PC-3 (cell line): ENCODE measurements at regions not wholly inside any gene's neighbourhood (a gene's known extent, or its start where the extent isn't known, plus 50 kb on each side); places are given as distances from the start of the nearest gene placed in this dataset.

Source experiments
- ATAC-seq: fragments of 200-7000 bp; cut with Tn5 transposase; 2 replicates; pipeline ENCODE4 v1.9.1; 2020; ENCODE audit warnings: mild to moderate bottlenecking, moderate library complexity
- BruUV-seq: library from RNA; stranded (reverse); fragments of 400-500 nt; replicated peaks from 2 replicates; lab custom pipeline; 2021; lab: Mats Ljungman, UMichigan
- CTCF ChIA-PET: fragments of 300-600 bp; sonication (Branson Sonifier 250); formaldehyde crosslinking; loops from one replicate; lab custom pipeline; 2022; ENCODE audit warnings: antibody characterized with exemption; lab: Charles Lee
- POLR2A ChIA-PET: fragments of 300-600 bp; sonication (Branson Sonifier 250); formaldehyde crosslinking; loops from one replicate; lab custom pipeline; 2022; ENCODE audit warnings: antibody characterized with exemption; ENCODE audit not compliant: unreplicated experiment; lab: Charles Lee
- DNase-seq: peaks from one replicate; pipeline ENCODE4 v3.0.0-alpha.2; 2015
- H2AFZ ChIP-seq: fragments of 300-600 bp; sonication (generic); 2 replicates; pipeline ENCODE4 v1.6.0; 2016; ENCODE audit warnings: antibody characterized with exemption, low read length
- H3F3A ChIP-seq: fragments of 300-600 bp; sonication (generic); one replicate; pipeline ENCODE4 v1.6.0; 2017; ENCODE audit warnings: antibody characterized with exemption, low read length, control low read depth, mild to moderate bottlenecking; ENCODE audit not compliant: unreplicated experiment
- H3K27ac ChIP-seq: fragments of 300-600 bp; sonication (generic); 2 replicates; pipeline ENCODE4 v1.5.1; 2016; ENCODE audit warnings: mild to moderate bottlenecking, low read length
- H3K27me3 ChIP-seq: fragments of 300-600 bp; sonication (generic); 2 replicates; pipeline ENCODE4 v1.6.1; 2016; ENCODE audit warnings: low read length, mixed read lengths
- H3K36me3 ChIP-seq: fragments of 300-600 bp; sonication (generic); 2 replicates; pipeline ENCODE4 v1.6.1; 2016; ENCODE audit warnings: low read depth, mixed run types, low read length, mixed read lengths
- H3K4me1 ChIP-seq: fragments of 300-600 bp; sonication (generic); 2 replicates; pipeline ENCODE4 v1.5.1; 2016; ENCODE audit warnings: low read length; ENCODE audit not compliant: insufficient read depth
- H3K4me2 ChIP-seq: fragments of 300-600 bp; sonication (generic); 2 replicates; pipeline ENCODE4 v1.6.0; 2016; ENCODE audit warnings: low read length
- H3K4me3 ChIP-seq: fragments of 300-600 bp; sonication (generic); 2 replicates; pipeline ENCODE4 v1.5.1; 2016; ENCODE audit warnings: mild to moderate bottlenecking, low read length, mixed read lengths
- H3K79me2 ChIP-seq: fragments of 300-600 bp; sonication (generic); 2 replicates; pipeline ENCODE4 v1.6.1; 2017; ENCODE audit warnings: low read length, mixed read lengths
- H3K9ac ChIP-seq: fragments of 300-600 bp; sonication (generic); 2 replicates; pipeline ENCODE4 v1.6.0; 2016; ENCODE audit warnings: mild to moderate bottlenecking, low read length
- H3K9me2 ChIP-seq: fragments of 300-600 bp; sonication (generic); replicated peaks from 2 replicates; pipeline ENCODE4 v1.6.1; 2016; ENCODE audit warnings: mixed run types, low read length, mixed read lengths
- H3K9me3 ChIP-seq: fragments of 300-600 bp; sonication (generic); 2 replicates; pipeline ENCODE4 v1.6.1; 2016; ENCODE audit warnings: low read length, mixed read lengths
- H4K20me1 ChIP-seq: fragments of 300-600 bp; sonication (generic); 2 replicates; pipeline ENCODE4 v1.6.1; 2016; ENCODE audit warnings: low read length, mixed read lengths
- EZH2 ChIP-seq: fragments of 300-600 bp; sonication (generic); IDR thresholded peaks from one replicate; pipeline ENCODE4 v1.6.1; 2017; ENCODE audit warnings: antibody characterized with exemption, mild to moderate bottlenecking, low read length; ENCODE audit not compliant: unreplicated experiment
- EZH2phosphoT487 ChIP-seq: fragments of 300-600 bp; sonication (generic); IDR thresholded peaks from 2 replicates; pipeline ENCODE4 v1.6.1; 2018; ENCODE audit warnings: mild to moderate bottlenecking, antibody characterized with exemption, low read length, borderline replicate concordance
- intact Hi-C: fragments of 100-400 bp; cut with micrococcal nuclease; formaldehyde crosslinking; loops from 2 replicates; pipeline ENCODE4 v1.9.0; 2023
- TF ChIP-seq, protein P1 (sequence below): fragments of 300-600 bp; sonication (generic); conservative IDR thresholded peaks from 2 replicates; pipeline ENCODE4 v1.5.1; 2017; ENCODE audit warnings: antibody characterized with exemption, low read depth, mild to moderate bottlenecking, low read length

DNA sequence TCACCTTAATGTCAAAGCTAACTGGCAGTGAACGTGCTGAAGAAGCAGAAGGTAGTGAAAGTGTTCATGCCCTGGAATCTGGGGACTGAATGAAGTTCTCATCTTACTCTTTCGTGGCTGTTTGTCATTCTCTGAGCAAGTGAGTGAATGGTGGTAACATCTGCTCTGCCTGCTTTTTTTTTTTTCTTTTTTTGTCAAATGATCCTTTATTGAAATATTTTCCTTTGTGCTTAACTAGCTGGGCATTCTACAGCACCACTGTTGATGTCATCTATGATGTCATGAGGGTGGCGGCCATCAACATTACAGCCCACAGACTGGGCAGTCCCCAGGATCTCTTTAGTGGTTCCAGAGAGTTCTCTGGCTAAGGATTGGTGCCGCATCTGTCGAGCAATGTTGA is 65.2 kb downstream of the RIN2 start:
- Histone ChIP-seq H3K79me2 (no peaks in the 10 kb centered on the region), H3K4me1 (peaks cover 34% of the 10 kb centered on the region), H2AFZ (no peak overlapping the region), H3K27ac (peak overlapping the region; percentile 18; the same call in 1 of the 2 replicates), H3K4me2 (no peak overlapping the region), H3K36me3 (no peaks in the 10 kb centered on the region), H3K9ac (no peak overlapping the region), H3K9me2 (no peaks in the 10 kb centered on the region), H3K27me3 (no peaks in the 10 kb centered on the region), H3K9me3 (no peaks in the 10 kb centered on the region), H3K4me3 (no peak overlapping the region), H4K20me1 (no peaks in the 10 kb centered on the region), H3F3A (peaks cover 8% of the 10 kb centered on the region)
- TF ChIP-seq EZH2 (no peak), EZH2phosphoT487 (no peak)
- TF ChIP-seq, protein P1, sequence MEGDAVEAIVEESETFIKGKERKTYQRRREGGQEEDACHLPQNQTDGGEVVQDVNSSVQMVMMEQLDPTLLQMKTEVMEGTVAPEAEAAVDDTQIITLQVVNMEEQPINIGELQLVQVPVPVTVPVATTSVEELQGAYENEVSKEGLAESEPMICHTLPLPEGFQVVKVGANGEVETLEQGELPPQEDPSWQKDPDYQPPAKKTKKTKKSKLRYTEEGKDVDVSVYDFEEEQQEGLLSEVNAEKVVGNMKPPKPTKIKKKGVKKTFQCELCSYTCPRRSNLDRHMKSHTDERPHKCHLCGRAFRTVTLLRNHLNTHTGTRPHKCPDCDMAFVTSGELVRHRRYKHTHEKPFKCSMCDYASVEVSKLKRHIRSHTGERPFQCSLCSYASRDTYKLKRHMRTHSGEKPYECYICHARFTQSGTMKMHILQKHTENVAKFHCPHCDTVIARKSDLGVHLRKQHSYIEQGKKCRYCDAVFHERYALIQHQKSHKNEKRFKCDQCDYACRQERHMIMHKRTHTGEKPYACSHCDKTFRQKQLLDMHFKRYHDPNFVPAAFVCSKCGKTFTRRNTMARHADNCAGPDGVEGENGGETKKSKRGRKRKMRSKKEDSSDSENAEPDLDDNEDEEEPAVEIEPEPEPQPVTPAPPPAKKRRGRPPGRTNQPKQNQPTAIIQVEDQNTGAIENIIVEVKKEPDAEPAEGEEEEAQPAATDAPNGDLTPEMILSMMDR: no peak
- ATAC-seq (no peak), DNase-seq (no peak)
- POLR2A ChIA-PET: no interaction called here
- intact Hi-C loops: no loop called here
- BruUV-seq: no TSS peak
- CTCF ChIA-PET: no interaction called here

DNA sequence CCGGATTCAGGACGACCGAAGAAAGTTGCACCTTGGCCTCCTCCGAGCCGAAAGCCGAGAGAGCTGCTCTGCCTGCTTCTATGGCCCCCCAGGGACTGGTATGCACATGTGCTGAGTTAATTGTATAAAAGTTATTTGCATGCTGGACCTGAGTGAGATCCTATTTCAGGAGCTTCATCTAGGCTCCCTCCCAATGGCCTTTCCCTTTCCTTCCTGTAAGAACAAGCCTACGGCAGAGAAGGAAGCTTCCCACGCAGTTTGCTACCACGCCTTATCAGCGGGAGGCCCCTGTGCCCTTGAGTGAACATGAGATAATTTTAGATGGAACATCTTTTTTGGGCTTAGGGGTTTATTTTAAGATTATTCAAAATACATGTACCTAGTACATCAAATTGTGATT is 65.9 kb downstream of the RIN2 start:
- no peaks in the 10 kb centered on the region for H3K9me3 ChIP-seq
- no peak for ATAC-seq
- ChIA-PET CTCF (no interaction called here), POLR2A (no interaction called here)
- peaks cover 15% of the 10 kb centered on the region for H3F3A ChIP-seq
- H3K9me2 ChIP-seq: no peaks in the 10 kb centered on the region
- intact Hi-C loops: no loop called here
- no peaks in the 10 kb centered on the region for H3K79me2 ChIP-seq
- H3K27ac ChIP-seq: no peak overlapping the region
- no TSS peak for BruUV-seq
- H3K4me2 ChIP-seq: no peak overlapping the region
- TF ChIP-seq EZH2phosphoT487: no peak
- TF ChIP-seq EZH2: no peak
- TF ChIP-seq, protein P1: no peak
- no peak overlapping the region for H2AFZ ChIP-seq
- peaks cover 41% of the 10 kb centered on the region for H3K4me1 ChIP-seq
- no peak for DNase-seq
- no peaks in the 10 kb centered on the region for H3K27me3 ChIP-seq
- no peaks in the 10 kb centered on the region for H4K20me1 ChIP-seq
- H3K36me3 ChIP-seq: no peaks in the 10 kb centered on the region
- no peak overlapping the region for H3K4me3 ChIP-seq
- no peak overlapping the region for H3K9ac ChIP-seq

DNA sequence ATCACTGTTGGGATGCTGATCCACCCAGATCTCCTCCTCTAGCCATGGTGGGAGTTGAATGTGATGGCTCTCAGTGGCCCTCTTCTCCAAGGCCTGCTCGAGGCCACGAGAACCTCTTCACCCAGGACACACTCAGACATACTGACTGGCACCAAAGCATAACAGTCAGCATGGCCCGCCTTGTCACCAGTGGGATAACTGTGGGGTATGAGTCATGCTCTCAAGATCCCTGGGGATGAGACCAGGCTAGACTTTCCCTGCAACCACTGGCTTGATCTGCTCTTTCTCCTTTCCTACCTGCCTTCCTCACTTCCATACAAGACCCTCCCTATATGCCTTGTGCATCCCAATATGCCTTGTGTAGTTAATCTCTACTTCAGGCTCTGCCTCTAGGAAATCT is 66.8 kb downstream of the RIN2 start:
- peak overlapping the region; percentile 78; the same call in 1 of the 2 replicates for H3K9ac ChIP-seq
- H3K9me2 ChIP-seq: no peaks in the 10 kb centered on the region
- H3K4me3 ChIP-seq: no peak overlapping the region
- intact Hi-C loops: loop anchor here (5.0 kb wide), 1 partner anchor 187 kb away; no protein-coding TSS in a partner anchor
- TF ChIP-seq, protein P1: no peak
- TF ChIP-seq EZH2phosphoT487 (no peak), EZH2 (no peak)
- no peak for ATAC-seq
- ChIA-PET CTCF (no interaction called here), POLR2A (no interaction called here)
- H3F3A ChIP-seq: peaks cover 17% of the 10 kb centered on the region
- DNase-seq: no peak
- H3K27ac ChIP-seq: peak overlapping the region; percentile 95
- H4K20me1 ChIP-seq: no peaks in the 10 kb centered on the region
- peaks cover 45% of the 10 kb centered on the region for H3K4me1 ChIP-seq
- no peaks in the 10 kb centered on the region for H3K36me3 ChIP-seq
- no peak overlapping the region for H2AFZ ChIP-seq
- no peaks in the 10 kb centered on the region for H3K27me3 ChIP-seq
- no peaks in the 10 kb centered on the region for H3K9me3 ChIP-seq
- H3K79me2 ChIP-seq: no peaks in the 10 kb centered on the region
- no peak overlapping the region for H3K4me2 ChIP-seq
- no TSS peak for BruUV-seq
